ENCODE measurements at regions not wholly inside any gene's neighbourhood (a gene's known extent, or its start where the extent isn't known, plus 50 kb on each side); places are given as distances from the start of the nearest gene placed in this dataset.

DNA sequence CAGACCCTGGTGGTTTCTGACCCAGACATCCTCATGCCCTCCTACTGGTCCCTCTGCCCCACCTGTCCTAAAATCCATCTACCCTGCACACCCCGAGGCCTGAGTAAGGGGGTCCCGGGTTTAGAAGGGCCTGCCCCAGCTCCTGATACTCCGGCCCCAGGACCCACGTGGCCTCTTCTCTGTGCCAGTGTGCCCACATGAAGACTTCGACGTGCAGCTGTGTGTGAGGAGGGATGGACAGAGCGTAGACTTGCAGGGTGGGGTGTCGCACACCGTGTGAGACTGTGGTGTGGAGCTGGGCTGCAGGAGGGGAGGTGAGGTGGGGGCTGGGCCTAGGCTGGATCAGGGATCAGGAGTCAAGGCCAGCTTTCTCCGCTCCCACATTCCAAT, 461.1 kb downstream of the PTPRU start:
- TF ChIP-seq, protein P1, sequence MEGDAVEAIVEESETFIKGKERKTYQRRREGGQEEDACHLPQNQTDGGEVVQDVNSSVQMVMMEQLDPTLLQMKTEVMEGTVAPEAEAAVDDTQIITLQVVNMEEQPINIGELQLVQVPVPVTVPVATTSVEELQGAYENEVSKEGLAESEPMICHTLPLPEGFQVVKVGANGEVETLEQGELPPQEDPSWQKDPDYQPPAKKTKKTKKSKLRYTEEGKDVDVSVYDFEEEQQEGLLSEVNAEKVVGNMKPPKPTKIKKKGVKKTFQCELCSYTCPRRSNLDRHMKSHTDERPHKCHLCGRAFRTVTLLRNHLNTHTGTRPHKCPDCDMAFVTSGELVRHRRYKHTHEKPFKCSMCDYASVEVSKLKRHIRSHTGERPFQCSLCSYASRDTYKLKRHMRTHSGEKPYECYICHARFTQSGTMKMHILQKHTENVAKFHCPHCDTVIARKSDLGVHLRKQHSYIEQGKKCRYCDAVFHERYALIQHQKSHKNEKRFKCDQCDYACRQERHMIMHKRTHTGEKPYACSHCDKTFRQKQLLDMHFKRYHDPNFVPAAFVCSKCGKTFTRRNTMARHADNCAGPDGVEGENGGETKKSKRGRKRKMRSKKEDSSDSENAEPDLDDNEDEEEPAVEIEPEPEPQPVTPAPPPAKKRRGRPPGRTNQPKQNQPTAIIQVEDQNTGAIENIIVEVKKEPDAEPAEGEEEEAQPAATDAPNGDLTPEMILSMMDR (IDR thresholded peaks at IDR 0.05; ENCODE audit: low read depth, low read length, missing input control) = no peak
- TF ChIP-seq, protein P2, sequence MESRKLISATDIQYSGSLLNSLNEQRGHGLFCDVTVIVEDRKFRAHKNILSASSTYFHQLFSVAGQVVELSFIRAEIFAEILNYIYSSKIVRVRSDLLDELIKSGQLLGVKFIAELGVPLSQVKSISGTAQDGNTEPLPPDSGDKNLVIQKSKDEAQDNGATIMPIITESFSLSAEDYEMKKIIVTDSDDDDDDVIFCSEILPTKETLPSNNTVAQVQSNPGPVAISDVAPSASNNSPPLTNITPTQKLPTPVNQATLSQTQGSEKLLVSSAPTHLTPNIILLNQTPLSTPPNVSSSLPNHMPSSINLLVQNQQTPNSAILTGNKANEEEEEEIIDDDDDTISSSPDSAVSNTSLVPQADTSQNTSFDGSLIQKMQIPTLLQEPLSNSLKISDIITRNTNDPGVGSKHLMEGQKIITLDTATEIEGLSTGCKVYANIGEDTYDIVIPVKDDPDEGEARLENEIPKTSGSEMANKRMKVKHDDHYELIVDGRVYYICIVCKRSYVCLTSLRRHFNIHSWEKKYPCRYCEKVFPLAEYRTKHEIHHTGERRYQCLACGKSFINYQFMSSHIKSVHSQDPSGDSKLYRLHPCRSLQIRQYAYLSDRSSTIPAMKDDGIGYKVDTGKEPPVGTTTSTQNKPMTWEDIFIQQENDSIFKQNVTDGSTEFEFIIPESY (IDR thresholded peaks at IDR 0.05) = no peak
- TF ChIP-seq, protein P3, sequence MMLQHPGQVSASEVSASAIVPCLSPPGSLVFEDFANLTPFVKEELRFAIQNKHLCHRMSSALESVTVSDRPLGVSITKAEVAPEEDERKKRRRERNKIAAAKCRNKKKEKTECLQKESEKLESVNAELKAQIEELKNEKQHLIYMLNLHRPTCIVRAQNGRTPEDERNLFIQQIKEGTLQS (IDR thresholded peaks at IDR 0.05) = no peak
- TF ChIP-seq JUND (IDR thresholded peaks at IDR 0.05) (no peak), GABPA (IDR thresholded peaks at IDR 0.05 in 1 of 2, conservative IDR thresholded peaks at IDR 0.05 in 1 of 2) (no peak), RXRA (IDR thresholded peaks at IDR 0.05) (no peak), RAD21 (IDR thresholded peaks at IDR 0.05) (no peak)
- TF ChIP-seq, protein P4, sequence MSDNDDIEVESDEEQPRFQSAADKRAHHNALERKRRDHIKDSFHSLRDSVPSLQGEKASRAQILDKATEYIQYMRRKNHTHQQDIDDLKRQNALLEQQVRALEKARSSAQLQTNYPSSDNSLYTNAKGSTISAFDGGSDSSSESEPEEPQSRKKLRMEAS (IDR thresholded peaks at IDR 0.05) = no peak
- TF ChIP-seq, protein P5, sequence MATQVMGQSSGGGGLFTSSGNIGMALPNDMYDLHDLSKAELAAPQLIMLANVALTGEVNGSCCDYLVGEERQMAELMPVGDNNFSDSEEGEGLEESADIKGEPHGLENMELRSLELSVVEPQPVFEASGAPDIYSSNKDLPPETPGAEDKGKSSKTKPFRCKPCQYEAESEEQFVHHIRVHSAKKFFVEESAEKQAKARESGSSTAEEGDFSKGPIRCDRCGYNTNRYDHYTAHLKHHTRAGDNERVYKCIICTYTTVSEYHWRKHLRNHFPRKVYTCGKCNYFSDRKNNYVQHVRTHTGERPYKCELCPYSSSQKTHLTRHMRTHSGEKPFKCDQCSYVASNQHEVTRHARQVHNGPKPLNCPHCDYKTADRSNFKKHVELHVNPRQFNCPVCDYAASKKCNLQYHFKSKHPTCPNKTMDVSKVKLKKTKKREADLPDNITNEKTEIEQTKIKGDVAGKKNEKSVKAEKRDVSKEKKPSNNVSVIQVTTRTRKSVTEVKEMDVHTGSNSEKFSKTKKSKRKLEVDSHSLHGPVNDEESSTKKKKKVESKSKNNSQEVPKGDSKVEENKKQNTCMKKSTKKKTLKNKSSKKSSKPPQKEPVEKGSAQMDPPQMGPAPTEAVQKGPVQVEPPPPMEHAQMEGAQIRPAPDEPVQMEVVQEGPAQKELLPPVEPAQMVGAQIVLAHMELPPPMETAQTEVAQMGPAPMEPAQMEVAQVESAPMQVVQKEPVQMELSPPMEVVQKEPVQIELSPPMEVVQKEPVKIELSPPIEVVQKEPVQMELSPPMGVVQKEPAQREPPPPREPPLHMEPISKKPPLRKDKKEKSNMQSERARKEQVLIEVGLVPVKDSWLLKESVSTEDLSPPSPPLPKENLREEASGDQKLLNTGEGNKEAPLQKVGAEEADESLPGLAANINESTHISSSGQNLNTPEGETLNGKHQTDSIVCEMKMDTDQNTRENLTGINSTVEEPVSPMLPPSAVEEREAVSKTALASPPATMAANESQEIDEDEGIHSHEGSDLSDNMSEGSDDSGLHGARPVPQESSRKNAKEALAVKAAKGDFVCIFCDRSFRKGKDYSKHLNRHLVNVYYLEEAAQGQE (IDR thresholded peaks at IDR 0.05) = no peak
